HG03095 (cell line): ENCODE measurements at regions not wholly inside any gene's neighbourhood (a gene's known extent, or its start where the extent isn't known, plus 50 kb on each side); places are given as distances from the start of the nearest gene placed in this dataset.
"Not testable (repeated sequence)": the region's sequence is repeated elsewhere in the genome, so short reads cannot be mapped to it uniquely, and the experiment has no call there.

Experiments
- ATAC-seq: cut with Tn5 transposase; IDR thresholded peaks from one replicate; pipeline ENCODE4 v1.9.1; 2021; ENCODE audit warnings: moderate library complexity; ENCODE audit not compliant: unreplicated experiment

DNA sequence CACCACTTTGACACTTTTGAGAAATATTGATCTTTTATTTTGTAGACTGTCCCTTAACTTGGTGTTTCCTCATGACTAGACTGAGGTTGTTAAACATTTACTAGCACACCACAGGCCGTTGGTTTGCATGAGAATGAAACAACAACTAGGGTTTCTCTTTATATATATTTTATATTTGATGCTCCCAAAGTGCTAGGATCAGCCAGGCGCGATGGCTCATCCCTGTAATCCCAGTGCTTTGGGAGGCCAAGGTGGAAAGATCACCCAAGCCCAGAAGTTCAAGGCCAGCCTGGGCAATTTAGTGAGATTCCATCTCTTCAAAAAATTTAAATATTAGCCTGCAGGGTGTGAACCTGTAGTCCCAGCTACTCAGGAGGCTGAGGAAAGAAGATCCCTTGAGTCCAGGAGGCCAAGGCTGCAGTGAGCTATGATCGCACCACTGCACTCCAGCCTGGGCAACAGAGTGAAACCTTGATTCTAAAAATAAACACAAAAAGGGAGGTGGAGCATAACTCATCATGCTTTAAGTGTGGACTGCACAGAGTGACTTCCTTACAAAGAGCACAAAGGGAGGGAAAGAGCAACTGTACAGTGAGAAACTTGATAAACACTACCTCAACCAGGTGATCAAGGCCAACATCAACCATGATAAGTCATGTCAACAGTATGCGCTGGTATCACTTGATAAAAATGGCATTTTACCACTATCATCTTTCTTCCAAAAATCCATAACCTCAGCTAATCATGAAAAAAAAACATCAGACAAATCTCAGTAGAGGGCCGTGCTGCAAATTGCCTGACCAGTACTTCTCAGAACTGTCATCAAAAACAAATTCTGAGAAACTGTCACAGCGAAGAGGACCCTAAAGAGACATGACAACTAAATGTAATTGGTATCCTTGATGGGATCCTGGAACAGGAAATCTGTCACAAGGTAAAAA lies 72.8 kb upstream of the ATF7IP2 start:
- peak; percentile 75 for ATAC-seq

DNA sequence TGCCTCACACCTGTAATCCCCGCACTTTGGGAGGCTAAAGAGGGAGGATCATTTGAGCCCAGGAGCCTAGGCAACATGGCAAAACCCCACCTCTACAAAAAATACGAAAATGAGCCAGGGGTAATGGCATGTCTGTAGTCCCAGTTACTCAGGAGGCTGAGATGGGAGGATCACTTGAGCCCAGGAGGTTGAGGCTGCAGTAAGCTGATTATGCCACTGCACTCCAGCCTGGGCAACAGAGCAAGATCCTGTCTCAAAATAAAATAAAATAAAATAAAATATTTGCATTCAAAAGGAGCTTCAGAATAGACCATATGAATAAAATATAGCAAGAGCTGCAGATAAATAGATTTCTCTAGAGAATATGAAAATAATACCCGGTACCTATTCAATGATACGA lies 71.5 kb upstream of the ATF7IP2 start:
- no peak for ATAC-seq

DNA sequence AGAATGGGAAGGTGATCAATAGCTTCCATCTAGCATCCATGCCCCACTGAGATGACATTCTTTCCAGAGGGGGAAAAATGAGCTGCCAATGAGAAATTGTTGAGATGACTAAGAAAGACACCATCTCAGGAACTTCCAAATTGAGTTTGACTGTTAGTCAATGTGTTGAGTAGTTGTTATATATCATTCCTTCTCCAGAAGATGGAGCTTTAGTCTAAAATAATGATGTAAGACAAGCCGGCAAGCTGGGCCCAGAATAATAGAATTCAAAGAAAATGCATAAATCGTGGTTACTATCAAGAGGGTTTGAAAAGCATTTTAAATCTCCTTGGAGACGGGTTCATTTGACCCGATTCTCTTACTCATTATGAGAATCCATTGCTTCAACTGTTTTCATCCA lies 71.0 kb upstream of the ATF7IP2 start:
- ATAC-seq, result no peak

DNA sequence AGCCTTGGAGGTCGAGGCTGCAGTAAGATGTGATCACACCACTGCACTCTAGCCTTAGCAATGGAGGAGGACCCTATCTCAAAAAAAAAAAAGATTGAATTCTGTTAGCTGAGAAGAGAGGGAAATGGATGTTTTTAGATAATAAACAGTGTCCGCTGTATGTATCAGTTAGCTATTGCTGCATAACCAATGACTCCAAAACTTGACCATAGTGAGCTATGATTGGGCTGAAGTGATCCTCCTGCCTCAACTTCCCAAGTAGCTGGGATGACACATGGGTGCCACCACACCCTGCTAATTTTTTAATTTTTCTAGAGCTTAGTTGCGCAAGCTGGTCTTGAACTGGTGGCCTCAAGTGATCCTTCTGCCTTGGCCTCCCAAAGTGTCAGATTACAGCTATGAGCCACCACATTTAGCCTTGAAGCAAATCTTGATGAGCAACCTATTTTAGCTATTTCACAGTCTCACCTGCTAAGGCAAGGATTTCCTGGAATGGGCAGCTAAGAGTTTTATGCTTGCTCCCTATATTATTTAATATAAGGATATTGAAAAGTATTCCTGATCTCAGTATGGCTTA lies 68.3 kb upstream of the ATF7IP2 start:
- no peak for ATAC-seq

DNA sequence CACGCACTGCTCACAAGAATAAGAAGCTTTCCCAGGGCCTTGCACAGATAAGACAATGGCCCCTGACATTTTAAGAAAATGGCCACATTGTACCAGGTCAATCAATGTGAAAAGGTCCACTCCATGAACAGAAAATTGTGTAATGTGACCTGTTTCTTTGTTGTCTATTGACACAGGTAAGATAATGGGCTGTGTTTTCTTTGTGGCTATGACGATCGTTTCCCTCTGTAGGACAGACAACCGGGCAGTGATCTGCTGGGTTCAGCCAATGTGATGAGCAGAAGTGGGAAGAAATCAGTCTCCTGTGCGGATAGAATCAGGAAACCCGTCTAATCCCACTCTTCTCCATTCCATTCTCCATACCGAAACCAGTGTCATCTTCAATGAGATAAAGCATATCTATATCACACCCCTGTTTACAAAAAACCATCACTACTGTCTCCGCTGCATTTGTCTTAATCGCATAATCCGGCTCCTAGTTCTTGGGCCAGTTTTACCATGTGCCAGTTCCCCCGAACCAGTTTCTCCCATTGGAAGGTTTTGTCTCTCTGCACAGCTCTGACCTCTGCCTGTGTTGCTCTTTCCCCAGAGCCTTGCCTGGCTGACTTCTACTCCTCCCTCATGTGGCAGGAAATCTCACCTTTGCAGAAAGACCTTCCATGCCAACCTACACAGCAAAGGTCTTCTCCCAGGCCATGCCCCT lies 66.9 kb upstream of the ATF7IP2 start:
- no peak for ATAC-seq

DNA sequence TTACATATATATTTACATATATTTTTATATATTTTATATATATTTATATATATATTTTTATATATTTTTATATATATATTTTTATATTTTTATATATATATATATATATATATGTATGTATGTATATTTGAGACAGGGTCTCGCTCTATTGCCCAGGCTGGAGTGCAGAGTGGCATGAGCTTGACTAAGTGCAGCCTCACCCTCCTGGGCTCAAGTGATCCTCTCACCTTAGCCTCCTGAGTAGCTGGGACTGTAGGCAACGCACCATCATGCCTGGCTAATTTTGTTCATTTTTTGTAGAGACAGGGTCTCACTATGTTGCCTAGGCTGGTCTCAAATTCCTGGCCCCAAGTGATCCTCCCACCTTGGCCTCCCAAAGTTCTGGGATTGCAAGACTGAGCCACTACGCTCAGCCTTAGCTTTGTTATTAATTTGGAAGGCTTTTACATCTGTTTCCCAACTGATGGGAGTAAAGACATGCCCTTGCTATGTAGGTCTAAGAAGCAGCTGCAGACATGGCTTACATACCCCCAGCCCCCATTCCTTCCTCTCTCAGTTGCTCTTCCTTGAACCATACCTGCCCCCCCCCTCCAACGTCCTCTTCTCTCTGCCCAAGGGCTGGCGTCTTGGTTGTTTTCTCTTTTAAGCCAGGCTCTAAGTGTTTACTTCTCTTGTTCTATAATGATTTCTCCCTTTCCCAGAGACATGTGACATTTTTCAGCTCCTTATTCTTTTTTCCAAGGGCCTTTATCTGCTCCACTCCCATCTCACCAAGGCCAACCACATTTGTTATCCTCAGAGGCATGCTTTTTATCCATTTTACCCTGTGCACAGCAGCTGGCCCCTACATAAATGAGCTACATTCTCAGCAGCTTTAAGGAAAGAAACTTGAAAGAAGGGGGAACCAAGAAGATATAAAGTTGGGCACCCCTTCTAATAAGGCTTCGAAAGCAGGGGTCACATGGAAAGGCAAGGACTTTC lies 64.2 kb upstream of the ATF7IP2 start:
- no peak for ATAC-seq

DNA sequence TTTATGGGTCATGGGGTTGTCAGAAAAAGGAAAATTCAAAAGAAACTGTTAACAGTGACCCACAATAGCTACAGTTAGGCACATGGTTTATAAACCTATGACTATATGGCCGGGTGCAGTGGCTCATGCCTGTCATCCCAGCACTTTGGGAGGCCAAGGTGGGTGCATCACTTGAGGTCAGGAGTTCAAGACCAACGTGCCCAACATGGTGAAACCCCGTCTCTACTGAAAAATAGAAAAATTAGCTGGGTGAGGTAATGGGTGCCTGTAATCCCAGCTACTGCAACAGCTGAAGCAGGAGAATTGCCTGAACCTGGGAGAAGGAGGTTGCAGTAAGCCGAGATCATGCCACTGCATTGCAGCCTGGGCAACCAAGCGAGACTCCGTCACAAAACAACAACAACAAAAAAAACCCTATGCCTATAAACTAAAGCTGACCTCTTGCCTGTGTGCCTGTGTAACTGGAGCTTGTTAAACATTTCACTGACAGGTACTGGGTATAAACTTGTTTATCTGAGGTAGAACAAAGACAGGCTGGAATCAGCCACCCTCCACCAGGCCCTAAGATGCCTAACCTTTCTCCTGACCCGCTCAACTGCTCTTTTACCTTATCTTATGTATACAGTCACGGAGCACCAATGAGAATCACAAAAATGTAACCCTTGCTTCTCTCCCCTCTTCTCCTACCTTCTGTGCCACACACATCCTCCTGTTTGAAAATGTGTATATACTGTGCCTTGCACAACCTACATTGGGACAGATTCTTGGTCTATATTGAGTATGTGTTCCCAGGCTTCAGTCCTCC lies 62.9 kb upstream of the ATF7IP2 start:
- ATAC-seq, result no peak

DNA sequence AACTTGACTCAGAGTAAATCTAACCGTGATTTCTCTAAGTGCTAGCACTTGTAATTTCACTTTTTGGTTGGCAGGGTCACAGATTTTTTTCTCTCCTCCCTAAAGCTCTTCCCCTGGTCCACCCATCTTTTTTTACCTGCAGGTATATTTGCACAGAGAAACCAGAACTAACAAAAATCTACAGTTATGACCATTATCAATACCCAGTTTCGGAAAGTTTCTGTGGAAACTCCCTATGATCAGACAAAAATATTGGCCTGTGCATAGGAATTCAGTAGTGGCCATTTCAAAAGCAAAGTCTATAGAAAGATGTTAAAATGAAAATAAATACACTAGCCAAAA lies 62.4 kb upstream of the ATF7IP2 start:
- no peak for ATAC-seq

DNA sequence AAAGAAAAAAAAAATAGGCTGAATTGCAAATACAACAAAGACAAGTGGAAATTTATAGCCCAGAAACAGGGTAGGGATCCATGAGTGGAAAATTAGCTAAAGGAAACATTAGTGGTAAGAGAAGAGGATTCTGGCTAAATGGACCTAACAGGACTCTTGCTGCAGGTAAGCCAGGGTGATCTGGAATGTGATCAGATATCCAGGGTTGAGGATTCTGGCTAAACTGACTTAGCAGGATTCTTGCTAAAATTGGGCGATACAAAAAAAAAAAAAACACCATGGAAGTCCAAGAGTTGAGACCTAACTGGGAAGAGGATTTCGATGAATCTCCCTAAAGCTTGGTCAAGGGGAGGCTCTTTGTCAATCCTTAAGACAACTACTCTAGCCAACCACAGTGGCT lies 61.7 kb upstream of the ATF7IP2 start:
- no peak for ATAC-seq

DNA sequence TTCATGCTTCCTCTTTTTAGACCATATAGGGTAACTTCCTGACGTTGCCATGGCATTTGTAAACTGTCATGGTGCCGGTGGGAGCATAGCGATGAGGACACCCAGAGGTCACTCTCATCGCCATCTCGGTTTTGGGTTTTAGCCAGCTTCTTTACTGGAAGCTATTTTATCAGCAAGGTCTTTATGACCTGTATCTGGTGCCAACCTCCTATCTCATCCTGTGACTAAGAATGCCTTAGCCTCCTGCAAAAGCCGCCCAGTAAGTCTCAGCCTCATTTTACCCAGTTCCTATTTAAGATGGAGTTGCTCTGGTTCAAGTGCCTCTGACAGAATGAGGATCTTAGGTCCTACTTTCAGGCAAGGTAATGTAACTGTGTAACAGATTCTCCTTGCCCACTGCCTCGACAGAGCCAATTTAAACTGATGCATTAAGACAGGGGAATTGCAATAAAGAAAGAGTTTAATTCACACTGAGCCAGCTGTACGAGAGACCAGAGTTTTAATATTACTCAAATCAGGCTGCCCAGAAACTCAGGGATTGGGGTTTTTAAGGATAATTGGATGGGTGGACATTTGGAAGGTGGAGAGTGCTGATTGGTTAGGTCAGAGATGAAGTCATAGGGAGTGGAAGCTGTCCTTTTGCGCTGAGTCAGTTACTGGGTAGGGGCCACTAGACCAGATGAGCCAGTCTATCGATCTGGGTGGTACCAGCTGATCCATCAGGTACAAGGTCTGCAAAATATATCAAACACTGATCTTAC lies 59.9 kb upstream of the ATF7IP2 start:
- no peak for ATAC-seq

DNA sequence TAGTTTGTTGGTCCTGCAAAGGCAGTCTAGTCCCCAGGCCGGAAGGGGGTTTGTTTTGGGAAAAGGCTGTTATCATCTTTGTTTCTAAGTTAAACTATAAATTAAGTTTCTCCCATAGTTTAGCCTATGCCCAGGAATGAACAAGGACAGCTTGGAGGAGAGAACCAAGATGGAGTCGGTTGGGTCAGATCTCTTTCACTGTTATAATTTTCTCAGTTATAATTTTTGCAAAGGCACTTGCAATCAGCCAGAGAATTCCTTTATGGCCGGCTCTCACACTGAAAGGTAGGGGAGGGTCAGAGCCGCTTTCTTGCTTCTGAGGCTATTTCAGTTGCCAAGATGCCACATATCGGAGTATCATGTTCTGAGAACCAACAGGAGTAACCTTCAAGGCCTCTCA lies 59.2 kb upstream of the ATF7IP2 start:
- ATAC-seq, result no peak

DNA sequence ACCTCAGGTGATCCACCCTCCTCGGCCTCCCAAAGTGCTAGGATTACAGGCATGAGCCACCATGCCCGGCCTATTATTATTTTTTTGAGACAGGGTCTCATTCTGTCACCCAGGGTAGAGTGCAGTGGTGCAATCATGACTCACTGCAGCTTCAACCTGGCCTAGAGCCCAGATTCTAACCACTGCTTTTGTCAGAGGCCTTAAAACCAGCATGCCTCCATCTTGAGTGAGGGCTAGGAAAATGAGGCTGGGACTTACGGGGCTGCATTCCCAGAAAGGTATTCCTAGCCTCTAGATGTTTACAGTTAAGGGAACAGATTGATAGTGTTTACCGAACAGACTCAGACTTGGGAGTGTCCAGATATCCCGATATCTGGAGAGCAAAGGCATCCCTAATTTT lies 57.6 kb upstream of the ATF7IP2 start:
- not testable (repeated sequence) for ATAC-seq

DNA sequence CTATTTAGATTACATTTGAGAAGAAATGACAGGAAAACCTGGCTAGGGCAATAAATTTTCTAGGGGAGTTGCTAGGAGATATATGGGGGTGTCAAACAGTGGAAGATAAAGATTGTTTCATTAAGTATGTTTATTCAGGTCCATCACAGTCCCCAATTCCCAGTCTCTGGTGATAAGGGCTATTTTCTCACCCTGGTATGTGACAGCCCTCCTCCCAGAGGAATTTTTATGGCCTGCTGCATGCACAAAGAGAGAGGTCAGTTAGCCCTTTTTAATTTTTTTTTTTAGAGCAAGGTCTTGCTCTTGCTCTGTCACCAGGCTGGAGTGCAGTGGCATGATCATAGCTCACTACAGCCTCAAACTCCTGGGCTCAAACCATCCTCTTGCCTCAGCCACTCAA lies 53.6 kb upstream of the ATF7IP2 start:
- no peak for ATAC-seq

DNA sequence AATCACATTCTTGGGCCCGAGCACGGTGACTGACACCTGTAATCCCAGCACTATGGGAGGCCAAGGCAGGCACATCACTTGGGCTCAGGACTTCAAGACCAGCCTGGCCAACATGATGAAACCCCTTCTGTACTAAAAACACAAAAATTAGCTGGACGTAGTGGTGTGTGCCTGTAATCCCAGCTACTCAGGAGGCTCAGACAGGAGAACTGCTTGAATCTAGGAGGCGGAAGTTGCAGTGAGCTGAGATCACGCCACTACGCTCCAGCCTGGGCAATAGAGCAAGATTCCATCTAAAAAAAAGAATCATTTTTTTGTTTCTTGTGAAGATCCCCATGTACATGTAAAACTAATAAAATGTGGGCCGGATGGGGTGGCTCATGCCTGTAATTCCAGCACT lies 53.1 kb upstream of the ATF7IP2 start:
- ATAC-seq, result no peak

DNA sequence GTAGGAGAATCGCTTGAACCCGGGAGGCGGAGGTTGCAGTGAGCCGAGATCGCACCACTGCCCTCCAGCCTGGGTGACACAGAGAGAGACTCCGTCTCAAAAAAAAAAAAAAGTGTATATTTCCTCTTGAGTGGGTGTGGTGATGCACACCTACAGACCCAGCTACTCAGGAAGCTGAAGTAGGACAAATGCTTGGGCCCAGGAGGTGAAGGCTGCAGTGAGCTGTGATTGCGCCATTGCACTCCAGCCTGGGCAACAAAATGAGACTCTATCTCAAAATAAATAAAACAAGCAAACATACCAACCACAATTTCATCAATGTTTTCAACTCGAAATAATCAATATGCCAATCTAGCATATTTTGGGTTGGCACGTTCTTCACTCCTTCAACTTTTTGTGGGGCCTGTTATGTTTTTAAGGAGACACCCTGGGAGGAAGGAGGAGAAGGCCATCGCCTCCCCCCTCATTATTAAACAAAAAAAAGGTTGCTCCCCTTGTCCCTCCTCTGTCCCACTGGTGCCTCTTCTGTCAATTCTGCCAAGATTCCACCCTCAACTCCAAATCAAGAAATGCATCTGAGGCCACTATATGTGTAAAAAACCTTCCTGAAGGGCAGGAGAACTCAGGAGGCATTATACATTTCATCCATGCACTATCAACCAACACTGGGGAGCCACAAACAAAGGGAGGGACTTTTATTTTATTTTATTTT lies 52.4 kb upstream of the ATF7IP2 start:
- ATAC-seq, result no peak

DNA sequence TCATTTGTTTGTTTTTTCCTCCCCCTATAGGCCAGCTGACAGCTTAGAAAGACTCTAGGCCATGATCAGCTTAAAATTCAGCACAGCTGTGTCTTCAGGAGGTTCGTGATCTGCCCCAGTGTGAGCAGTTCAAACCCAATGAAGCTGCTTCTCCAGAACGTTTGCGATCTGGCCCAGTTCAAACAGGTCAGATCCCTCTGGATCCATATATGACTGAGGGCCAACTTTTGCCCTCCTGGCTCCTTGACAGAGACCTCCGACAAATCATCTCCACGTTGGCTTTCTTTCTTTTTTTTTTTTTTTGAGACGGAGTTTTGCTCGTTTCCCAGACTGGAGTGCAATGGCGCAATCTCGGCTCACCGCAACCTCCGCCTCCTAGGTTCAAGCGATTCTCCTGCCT lies 50.2 kb upstream of the ATF7IP2 start:
- ATAC-seq, result no peak
